ENCODE measurements at regions not wholly inside any gene's neighbourhood (a gene's known extent, or its start where the extent isn't known, plus 50 kb on each side); places are given as distances from the start of the nearest gene placed in this dataset.

DNA sequence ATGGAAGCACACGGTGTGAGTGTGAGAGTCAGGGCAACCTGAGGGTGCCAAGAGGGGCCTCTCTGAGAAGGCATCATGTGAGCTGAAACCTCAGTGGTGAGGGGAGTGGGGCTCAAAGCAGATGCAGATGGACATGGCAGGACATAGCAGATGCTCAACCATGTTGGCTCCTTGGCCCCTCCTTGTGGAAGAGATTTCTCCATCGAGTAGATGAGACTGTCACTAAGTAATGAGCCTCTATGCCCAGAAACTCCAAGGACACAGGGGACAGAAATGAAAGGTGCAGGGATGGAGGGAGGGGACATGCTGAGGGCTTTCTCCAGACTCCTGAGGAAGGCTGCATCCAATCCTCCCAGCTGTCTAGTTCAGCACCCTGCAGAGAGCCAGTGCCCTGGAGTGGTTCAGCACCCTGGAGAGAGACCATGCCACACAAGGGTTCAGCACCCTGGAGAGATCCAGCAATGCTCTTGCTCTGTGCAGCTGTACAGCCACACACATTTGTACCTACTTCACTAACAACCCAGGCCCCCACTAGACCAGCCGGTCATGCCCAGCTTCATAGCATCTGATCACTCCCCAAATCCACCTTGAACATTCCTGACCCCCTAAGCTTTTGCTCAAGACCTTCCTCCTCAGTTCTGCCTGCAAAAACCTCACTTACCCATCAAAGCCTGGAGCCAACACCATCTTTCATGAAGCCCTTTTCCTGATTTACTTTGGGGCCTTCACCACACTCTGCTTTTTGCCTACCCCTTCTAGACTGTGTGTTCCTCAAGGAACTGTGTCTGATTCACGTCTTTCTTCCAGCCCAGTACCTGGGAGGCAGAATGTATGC, 252.0 kb downstream of the CTTN start (continued):
- TF ChIP-seq, protein P1, sequence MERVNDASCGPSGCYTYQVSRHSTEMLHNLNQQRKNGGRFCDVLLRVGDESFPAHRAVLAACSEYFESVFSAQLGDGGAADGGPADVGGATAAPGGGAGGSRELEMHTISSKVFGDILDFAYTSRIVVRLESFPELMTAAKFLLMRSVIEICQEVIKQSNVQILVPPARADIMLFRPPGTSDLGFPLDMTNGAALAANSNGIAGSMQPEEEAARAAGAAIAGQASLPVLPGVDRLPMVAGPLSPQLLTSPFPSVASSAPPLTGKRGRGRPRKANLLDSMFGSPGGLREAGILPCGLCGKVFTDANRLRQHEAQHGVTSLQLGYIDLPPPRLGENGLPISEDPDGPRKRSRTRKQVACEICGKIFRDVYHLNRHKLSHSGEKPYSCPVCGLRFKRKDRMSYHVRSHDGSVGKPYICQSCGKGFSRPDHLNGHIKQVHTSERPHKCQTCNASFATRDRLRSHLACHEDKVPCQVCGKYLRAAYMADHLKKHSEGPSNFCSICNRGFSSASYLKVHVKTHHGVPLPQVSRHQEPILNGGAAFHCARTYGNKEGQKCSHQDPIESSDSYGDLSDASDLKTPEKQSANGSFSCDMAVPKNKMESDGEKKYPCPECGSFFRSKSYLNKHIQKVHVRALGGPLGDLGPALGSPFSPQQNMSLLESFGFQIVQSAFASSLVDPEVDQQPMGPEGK (CRISPR knock-in tag; IDR thresholded peaks at IDR 0.05): peak; percentile 88
- TF ChIP-seq, protein P2, sequence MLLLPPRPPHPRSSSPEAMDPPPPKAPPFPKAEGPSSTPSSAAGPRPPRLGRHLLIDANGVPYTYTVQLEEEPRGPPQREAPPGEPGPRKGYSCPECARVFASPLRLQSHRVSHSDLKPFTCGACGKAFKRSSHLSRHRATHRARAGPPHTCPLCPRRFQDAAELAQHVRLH (CRISPR knock-in tag; IDR thresholded peaks at IDR 0.05; ENCODE audit: borderline replicate concordance, low read depth): peak; percentile 100
- no peak for TF ChIP-seq SMC3 (IDR thresholded peaks at IDR 0.05; ENCODE audit: low read length)
- TF ChIP-seq ZFX (CRISPR knock-in tag; IDR thresholded peaks at IDR 0.05; ENCODE audit: low read depth): peak; percentile 38; the same call in 1 of the 2 replicates
- peak; percentile 99 for TF ChIP-seq MXD4 (CRISPR knock-in tag; IDR thresholded peaks at IDR 0.05)
- peak; percentile 100 for TF ChIP-seq KLF6 (CRISPR knock-in tag; IDR thresholded peaks at IDR 0.05)
- TF ChIP-seq ZNF207 (IDR thresholded peaks at IDR 0.05; ENCODE audit: borderline replicate concordance): no peak
- peak; percentile 100 for TF ChIP-seq BRCA1 (CRISPR knock-in tag; IDR thresholded peaks at IDR 0.05)
- TF ChIP-seq E2F2 (CRISPR knock-in tag; IDR thresholded peaks at IDR 0.05; ENCODE audit: borderline replicate concordance): peak; percentile 100; the same call in 1 of the 2 replicates
- 0 out of 2 replicates have a peak, but pooled peaks have one; percentile 7 for TF ChIP-seq MNT (IDR thresholded peaks at IDR 0.05)
- peak; percentile 96; the same call in 1 of the 2 replicates for TF ChIP-seq MIER3 (CRISPR knock-in tag; IDR thresholded peaks at IDR 0.05; ENCODE audit: borderline replicate concordance)
- TF ChIP-seq ZNF34 (CRISPR knock-in tag; IDR thresholded peaks at IDR 0.05; ENCODE audit: borderline replicate concordance): no peak
- TF ChIP-seq POLR2G (IDR thresholded peaks at IDR 0.05; ENCODE audit: low read depth, low read length): no peak
- TF ChIP-seq ZSCAN21 (CRISPR knock-in tag; IDR thresholded peaks at IDR 0.05; ENCODE audit: borderline replicate concordance): peak; percentile 99
- peak; percentile 85 for TF ChIP-seq SP4 (CRISPR knock-in tag; IDR thresholded peaks at IDR 0.05)
- TF ChIP-seq CREM (IDR thresholded peaks at IDR 0.05): no peak
- TF ChIP-seq CREM (CRISPR knock-in tag; IDR thresholded peaks at IDR 0.05): peak; percentile 78
- TF ChIP-seq SRSF9 (IDR thresholded peaks at IDR 0.05; ENCODE audit: borderline replicate concordance, insufficient read depth, low read depth, low read length, poor library complexity, severe bottlenecking): no peak
- peak; percentile 98 for TF ChIP-seq RFXAP (CRISPR knock-in tag; IDR thresholded peaks at IDR 0.05; ENCODE audit: borderline replicate concordance)
- TF ChIP-seq HOXA3 (CRISPR knock-in tag; IDR thresholded peaks at IDR 0.05): peak; percentile 95
- TF ChIP-seq ZNF383 (CRISPR knock-in tag; IDR thresholded peaks at IDR 0.05; ENCODE audit: borderline replicate concordance): peak; percentile 90
- TF ChIP-seq, protein P3, sequence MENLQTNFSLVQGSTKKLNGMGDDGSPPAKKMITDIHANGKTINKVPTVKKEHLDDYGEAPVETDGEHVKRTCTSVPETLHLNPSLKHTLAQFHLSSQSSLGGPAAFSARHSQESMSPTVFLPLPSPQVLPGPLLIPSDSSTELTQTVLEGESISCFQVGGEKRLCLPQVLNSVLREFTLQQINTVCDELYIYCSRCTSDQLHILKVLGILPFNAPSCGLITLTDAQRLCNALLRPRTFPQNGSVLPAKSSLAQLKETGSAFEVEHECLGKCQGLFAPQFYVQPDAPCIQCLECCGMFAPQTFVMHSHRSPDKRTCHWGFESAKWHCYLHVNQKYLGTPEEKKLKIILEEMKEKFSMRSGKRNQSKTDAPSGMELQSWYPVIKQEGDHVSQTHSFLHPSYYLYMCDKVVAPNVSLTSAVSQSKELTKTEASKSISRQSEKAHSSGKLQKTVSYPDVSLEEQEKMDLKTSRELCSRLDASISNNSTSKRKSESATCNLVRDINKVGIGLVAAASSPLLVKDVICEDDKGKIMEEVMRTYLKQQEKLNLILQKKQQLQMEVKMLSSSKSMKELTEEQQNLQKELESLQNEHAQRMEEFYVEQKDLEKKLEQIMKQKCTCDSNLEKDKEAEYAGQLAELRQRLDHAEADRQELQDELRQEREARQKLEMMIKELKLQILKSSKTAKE (CRISPR knock-in tag; IDR thresholded peaks at IDR 0.05; ENCODE audit: borderline replicate concordance): peak; percentile 79
